HCT116 (cell line): ENCODE measurements at regions not wholly inside any gene's neighbourhood (a gene's known extent, or its start where the extent isn't known, plus 50 kb on each side); places are given as distances from the start of the nearest gene placed in this dataset.

Source experiments
- ATAC-seq: fragments of 200-7000 bp; cut with Tn5 transposase; 2 replicates; pipeline ENCODE4 v1.9.1; 2020; ENCODE audit warnings: mild to moderate bottlenecking, moderate library complexity
- BruUV-seq: library from RNA; stranded (reverse); fragments of 400-500 nt; replicated peaks from 2 replicates; lab custom pipeline; 2021; lab: Mats Ljungman, UMichigan
- CTCF ChIA-PET: fragments of 300-600 bp; sonication (Branson Sonifier 250); formaldehyde crosslinking; loops from one replicate; lab custom pipeline; 2021; ENCODE audit warnings: antibody characterized with exemption; lab: Charles Lee
- POLR2A ChIA-PET: fragments of 300-600, 350-600 bp; sonication (Branson Sonifier 250); formaldehyde crosslinking; loops from one replicate; lab custom pipeline; 2021; ENCODE audit warnings: antibody characterized with exemption; lab: Charles Lee
- RAD21 ChIA-PET, 2 experiments: fragments of 300-600 bp; sonication (Branson Sonifier 250); formaldehyde crosslinking; loops; one replicate each; lab custom pipeline; 2023; ENCODE audit warnings: low total read pairs in 2 of 2; ENCODE audit not compliant: uncharacterized antibody in 2 of 2, unreplicated experiment in 2 of 2, low non-redundant PET in 1 of 2; lab: Charles Lee
- DNase-seq: peaks from one replicate; pipeline ENCODE4 v3.0.0-alpha.2; 2010; ENCODE audit warnings: low read depth, low spot score
- H2AFZ ChIP-seq: fragments of 200-600 bp; shearing (Covaris generic), sonication (generic); 2 replicates; pipeline ENCODE4 v1.6.1; 2017; ENCODE audit warnings: low read depth, mixed run types, mixed read lengths, antibody characterized with exemption, low read length; ENCODE audit not compliant: poor library complexity, severe bottlenecking
- H3K27ac ChIP-seq: 2 replicates; pipeline ENCODE4 v1.5.1; 2012; ENCODE audit warnings: low read depth, low read length
- H3K27me3 ChIP-seq: fragments of 200-600 bp; sonication (generic); 2 replicates; pipeline ENCODE4 v1.6.1; 2016; ENCODE audit warnings: mixed run types, low read length, mixed read lengths; ENCODE audit not compliant: insufficient read depth
- H3K36me3 ChIP-seq, 2 experiments: fragments of 200-500 bp in 1 of 2; fragments of 200-600 bp in 1 of 2; sonication (Bioruptor generic) in 1 of 2; sonication (generic) in 1 of 2; 2 replicates each; pipeline versions ENCODE4 v1.5.1 to v1.6.1; 2014 to 2016; ENCODE audit warnings: low read length in 2 of 2, inconsistent platforms in 1 of 2, mixed read lengths in 1 of 2, mixed run types in 1 of 2; ENCODE audit not compliant: insufficient read depth in 2 of 2, control insufficient read depth in 1 of 2
- H3K4me1 ChIP-seq, 2 experiments: fragments of 200-600 bp in 1 of 2; sonication (generic) in 1 of 2; 2 replicates each; pipeline versions ENCODE4 v1.5.1 to v1.6.1; 2012 to 2017; ENCODE audit warnings: low read length in 2 of 2, inconsistent platforms in 1 of 2, mild to moderate bottlenecking in 1 of 2, mixed read lengths in 1 of 2, mixed run types in 1 of 2, moderate library complexity in 1 of 2; ENCODE audit not compliant: insufficient read depth in 2 of 2, control insufficient read depth in 1 of 2
- H3K4me2 ChIP-seq: fragments of 200-600 bp; sonication (generic); 2 replicates; pipeline ENCODE4 v1.6.1; 2017; ENCODE audit warnings: mixed run types, low read length, mixed read lengths
- H3K4me3 ChIP-seq, 2 experiments: fragments of 200-600 bp in 1 of 2; sonication (generic) in 1 of 2; replicated peaks in 1 of 2; 2 replicates each; pipeline ENCODE4 v1.5.1; 2011 to 2016; ENCODE audit warnings: low read length in 2 of 2, control low read depth in 1 of 2, low read depth in 1 of 2, mild to moderate bottlenecking in 1 of 2, mixed read lengths in 1 of 2, mixed run types in 1 of 2
- H3K79me2 ChIP-seq: fragments of 200-600 bp; sonication (generic); 2 replicates; pipeline ENCODE4 v1.6.1; 2017; ENCODE audit warnings: mild to moderate bottlenecking, mixed run types, low read length, moderate library complexity, mixed read lengths; ENCODE audit not compliant: insufficient read depth
- H3K9ac ChIP-seq: fragments of 200-600 bp; sonication (generic); 2 replicates; pipeline ENCODE4 v1.6.1; 2016; ENCODE audit warnings: low read length, mixed read lengths
- H3K9me2 ChIP-seq: fragments of 200-600 bp; sonication (generic), shearing (Covaris generic); 2 replicates; pipeline ENCODE4 v1.6.1; 2017; ENCODE audit warnings: mixed run types, mild to moderate bottlenecking, moderate library complexity; ENCODE audit not compliant: insufficient read depth
- H3K9me3 ChIP-seq, 2 experiments: fragments of 200-500 bp in 1 of 2; fragments of 200-600 bp in 1 of 2; sonication (Bioruptor generic) in 1 of 2; sonication (generic) in 1 of 2; 2 replicates each; pipeline ENCODE4 v1.6.1; 2014 to 2017; ENCODE audit warnings: low read length in 2 of 2, mixed read lengths in 2 of 2, inconsistent platforms in 1 of 2, low read depth in 1 of 2, mild to moderate bottlenecking in 1 of 2, mixed run types in 1 of 2, moderate library complexity in 1 of 2; ENCODE audit not compliant: control insufficient read depth in 1 of 2, insufficient read depth in 1 of 2
- H4K20me1 ChIP-seq: fragments of 200-600 bp; sonication (generic), shearing (Covaris generic); 2 replicates; pipeline ENCODE4 v1.6.1; 2017; ENCODE audit warnings: mixed run types, mild to moderate bottlenecking, moderate library complexity; ENCODE audit not compliant: insufficient read depth
- CBX3 ChIP-seq: IDR thresholded peaks from 2 replicates; pipeline ENCODE4 v1.6.1; 2012; ENCODE audit warnings: low read depth
- CEBPB ChIP-seq: IDR thresholded peaks from 2 replicates; pipeline ENCODE4 v1.6.1; 2012; ENCODE audit warnings: low read depth
- CTCF ChIP-seq, 3 experiments: fragments of 200-600 bp in 1 of 3; sonication (generic) in 1 of 3; IDR thresholded peaks in 2 of 3; conservative IDR thresholded peaks in 1 of 3; 2 replicates each; pipeline ENCODE4 v1.5.1; 2012 to 2017; ENCODE audit warnings: low read depth in 2 of 3, low read length in 2 of 3, antibody characterized with exemption in 1 of 3, borderline replicate concordance in 1 of 3, control low read depth in 1 of 3, mild to moderate bottlenecking in 1 of 3, mixed read lengths in 1 of 3, mixed run types in 1 of 3, moderate library complexity in 1 of 3; ENCODE audit not compliant: insufficient read depth in 1 of 3
- EGR1 ChIP-seq: IDR thresholded peaks from 2 replicates; pipeline ENCODE4 v1.6.1; 2012; ENCODE audit warnings: low read depth
- FOSL1 ChIP-seq: IDR thresholded peaks from 2 replicates; pipeline ENCODE4 v1.6.1; 2012; ENCODE audit warnings: low read depth
- POLR2AphosphoS5 ChIP-seq: IDR thresholded peaks from 2 replicates; pipeline ENCODE4 v1.6.1; 2011; ENCODE audit warnings: mild to moderate bottlenecking, low read depth, low read length, moderate library complexity
- RAD21 ChIP-seq: IDR thresholded peaks from 2 replicates; pipeline ENCODE4 v1.6.1; 2012; ENCODE audit warnings: low read depth, mild to moderate bottlenecking
- SP1 ChIP-seq: IDR thresholded peaks from 2 replicates; pipeline ENCODE4 v1.6.1; 2012; ENCODE audit warnings: low read depth
- YY1 ChIP-seq: IDR thresholded peaks from 2 replicates; pipeline ENCODE4 v1.6.1; 2011; ENCODE audit warnings: low read length, low read depth, moderate library complexity, mild to moderate bottlenecking; ENCODE audit not compliant: insufficient replicate concordance; ENCODE audit errors: extremely low read depth
- ZFX ChIP-seq: fragments of 450-650 bp; IDR thresholded peaks from 2 replicates; pipeline ENCODE4 v1.6.1; 2017
- ZNF274 ChIP-seq: fragments of 200-500 bp; sonication (Bioruptor generic); IDR thresholded peaks from 2 replicates; pipeline ENCODE4 v1.6.1; 2014; ENCODE audit warnings: mild to moderate bottlenecking, low read depth, low read length, inconsistent platforms
- intact Hi-C: fragments of 100-400 bp; cut with micrococcal nuclease; formaldehyde crosslinking; loops from 2 replicates; pipeline ENCODE4 v1.10.0; 2022

- no TSS peak for BruUV-seq
- Histone ChIP-seq H3K9me2 (no peaks in the 10 kb centered on the region), H3K9ac (no peak overlapping the region), H3K4me1 (no peaks in the 10 kb centered on the region), H2AFZ (no peak overlapping the region), H3K4me2 (no peak overlapping the region), H3K36me3 (no peaks in the 10 kb centered on the region), H3K79me2 (no peaks in the 10 kb centered on the region), H3K27ac (no peak overlapping the region), H3K27me3 (no peaks in the 10 kb centered on the region), H3K4me3 (no peak overlapping the region), H3K9me3 (peaks cover 6 to 17% of the 10 kb centered on the region in 2 experiments; a peak in 2 of 4 replicates), H4K20me1 (no peaks in the 10 kb centered on the region)
- ChIA-PET CTCF (no interaction called here), RAD21 (no interaction called here), POLR2A (no interaction called here)
- TF ChIP-seq SP1 (no peak), CBX3 (no peak), CTCF (IDR thresholded peaks at IDR 0.05 in 2 of 3, conservative IDR thresholded peaks at IDR 0.05 in 1 of 3; ENCODE audit: borderline replicate concordance in 1 of 3, insufficient read depth in 1 of 3, low read depth in 2 of 3, low read length in 2 of 3) (no peak), POLR2AphosphoS5 (no peak), ZNF274 (no peak), FOSL1 (no peak), YY1 (no peak), RAD21 (no peak), EGR1 (no peak), ZFX (no peak), CEBPB (no peak)
- intact Hi-C loops, result no loop called here
- ATAC-seq (no peak), DNase-seq (no peak)
Measured at GRCh38 chr1:106080608-106081325, 975.7 kb upstream of the PRMT6 start.
